ENCODE measurements at regions not wholly inside any gene's neighbourhood (a gene's known extent, or its start where the extent isn't known, plus 50 kb on each side); places are given as distances from the start of the nearest gene placed in this dataset.
"Not testable (repeated sequence)": the region's sequence is repeated elsewhere in the genome, so short reads cannot be mapped to it uniquely, and the experiment has no call there.

DNA sequence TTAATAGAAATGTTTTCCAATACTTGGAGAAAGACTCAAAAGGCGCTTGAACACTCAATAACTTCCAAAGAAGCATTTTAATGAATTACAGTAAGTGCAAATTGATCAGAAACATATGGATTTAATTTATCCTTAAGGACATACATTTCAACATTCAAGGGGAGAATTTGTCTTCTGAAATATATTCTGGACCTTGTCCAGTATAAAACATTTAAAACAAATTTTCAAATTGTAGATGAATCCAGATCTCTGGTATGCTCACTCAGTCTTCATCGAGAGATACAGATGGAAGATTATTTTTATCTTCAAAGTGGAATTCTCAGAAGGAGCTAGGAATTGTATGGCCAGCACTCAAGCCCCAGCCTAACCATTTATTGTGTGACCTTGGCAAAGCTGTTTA lies 310.4 kb downstream of the ZNF674 start:
- DNase-seq (ENCODE audit: low read depth), result no peak

DNA sequence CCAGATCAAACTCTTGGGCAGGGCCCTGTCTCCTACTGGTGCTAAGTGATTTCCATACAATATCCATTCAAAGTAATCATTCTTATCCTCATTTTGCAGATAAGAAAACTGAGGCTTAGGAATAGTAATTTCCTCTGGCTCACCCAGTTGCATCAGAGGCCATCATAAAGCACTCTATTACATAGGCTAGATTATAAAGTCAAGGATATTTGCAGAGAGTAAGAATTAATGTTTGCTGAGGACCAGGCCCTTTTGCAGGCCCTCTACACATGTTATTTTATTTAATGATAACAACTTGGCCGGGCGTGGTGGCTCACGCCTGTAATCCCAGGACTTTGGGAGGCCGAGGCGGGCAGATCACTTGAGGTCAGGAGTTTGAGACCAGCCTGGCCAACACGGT lies 316.8 kb downstream of the ZNF674 start:
- no peak for DNase-seq (ENCODE audit: low read depth)

DNA sequence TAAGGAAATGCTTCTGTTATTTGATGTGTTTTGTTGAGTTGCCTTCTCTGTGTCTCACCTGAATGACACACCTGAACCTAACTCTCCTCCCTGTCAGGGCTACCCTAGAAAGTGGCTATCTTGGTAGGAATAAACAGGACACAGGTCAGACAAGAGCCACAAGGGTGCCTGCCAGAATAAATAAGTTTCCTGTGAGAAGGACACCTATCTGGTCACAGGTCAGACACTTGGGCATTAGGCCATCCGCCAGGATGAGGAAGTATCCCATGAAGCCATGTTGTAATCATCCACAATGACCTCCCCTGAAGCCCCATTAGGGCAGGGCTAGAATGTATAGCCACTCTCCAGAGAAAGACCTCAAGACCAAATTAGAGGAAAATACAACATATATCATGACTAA lies 318.8 kb downstream of the ZNF674 start:
- DNase-seq (ENCODE audit: low read depth), result no peak

DNA sequence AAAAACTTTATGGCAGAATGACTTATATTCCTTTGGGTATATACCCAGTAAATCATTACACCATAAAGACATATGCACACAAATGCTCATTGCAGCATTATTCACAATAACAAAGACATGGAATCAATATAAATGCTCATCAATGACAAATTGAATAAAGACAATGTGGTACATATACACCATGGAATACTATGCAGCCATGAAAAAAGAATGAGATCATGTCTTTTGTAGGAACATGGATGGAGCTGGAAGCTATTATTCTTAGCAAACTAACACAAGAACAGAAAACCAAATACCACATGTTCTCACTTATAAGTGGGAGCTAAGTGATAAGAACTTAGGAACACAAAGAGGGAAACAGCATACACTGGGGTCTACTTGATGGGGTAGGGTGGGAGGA lies 321.7 kb downstream of the ZNF674 start:
- DNase-seq (ENCODE audit: low read depth), result not testable (repeated sequence)

DNA sequence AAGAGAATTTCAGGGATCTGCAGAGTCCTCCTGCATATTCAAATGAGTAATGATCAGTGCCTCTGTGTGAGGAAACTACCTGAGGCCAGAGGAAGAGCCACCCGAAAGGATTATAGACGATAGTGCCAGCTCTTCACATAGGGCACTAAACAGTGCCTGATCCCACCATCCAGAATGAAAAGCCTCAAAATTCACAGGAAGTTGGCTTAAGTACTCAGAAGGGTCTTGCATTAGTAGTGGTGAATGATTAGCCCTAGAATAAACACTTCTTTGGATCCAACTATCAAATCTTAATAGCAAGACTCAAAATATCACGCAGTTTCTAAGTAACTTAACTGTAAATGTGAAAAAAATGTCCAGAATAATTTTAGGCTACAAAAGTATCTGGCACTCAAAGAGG lies 324.4 kb downstream of the ZNF674 start:
- DNase-seq (ENCODE audit: low read depth), result no peak

DNA sequence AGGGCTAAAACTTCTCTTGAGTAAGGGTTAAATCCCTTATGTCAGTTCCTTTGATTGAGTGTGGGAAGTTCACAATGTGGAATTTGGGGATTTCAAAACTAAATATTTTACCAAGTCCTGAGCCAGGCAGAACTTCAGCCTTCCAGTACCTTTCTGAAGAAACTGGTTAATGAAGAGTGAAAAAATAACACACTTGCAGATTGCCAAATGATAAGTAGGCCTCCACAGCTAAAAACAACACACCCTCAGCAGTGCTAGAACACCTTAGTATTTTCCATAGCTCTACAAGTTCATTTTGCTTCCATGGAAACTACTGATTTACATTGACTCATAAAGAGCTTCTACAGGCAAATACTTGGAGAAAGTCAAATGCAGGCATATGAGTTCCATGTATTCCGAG lies 326.8 kb downstream of the ZNF674 start:
- DNase-seq (ENCODE audit: low read depth), result no peak

DNA sequence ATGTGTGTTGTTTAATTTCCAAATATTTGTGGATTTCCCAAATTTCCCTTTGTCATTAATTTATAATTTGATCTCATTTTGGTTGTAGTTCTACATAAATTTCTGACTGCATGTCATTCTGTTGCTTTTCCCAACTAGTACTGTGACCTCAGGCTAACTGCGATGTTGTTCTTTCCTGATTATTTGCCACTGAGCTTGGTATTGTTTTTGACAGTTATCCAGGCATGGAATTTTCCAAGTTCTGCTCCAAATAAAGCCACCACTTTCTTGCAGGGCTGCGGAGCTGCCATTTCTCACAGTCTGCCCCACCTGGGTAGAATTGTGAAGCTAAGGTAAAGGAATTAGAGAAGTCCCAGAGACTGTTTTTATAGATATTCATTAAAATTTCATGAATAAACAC lies 328.8 kb downstream of the ZNF674 start:
- no peak for DNase-seq (ENCODE audit: low read depth)

DNA sequence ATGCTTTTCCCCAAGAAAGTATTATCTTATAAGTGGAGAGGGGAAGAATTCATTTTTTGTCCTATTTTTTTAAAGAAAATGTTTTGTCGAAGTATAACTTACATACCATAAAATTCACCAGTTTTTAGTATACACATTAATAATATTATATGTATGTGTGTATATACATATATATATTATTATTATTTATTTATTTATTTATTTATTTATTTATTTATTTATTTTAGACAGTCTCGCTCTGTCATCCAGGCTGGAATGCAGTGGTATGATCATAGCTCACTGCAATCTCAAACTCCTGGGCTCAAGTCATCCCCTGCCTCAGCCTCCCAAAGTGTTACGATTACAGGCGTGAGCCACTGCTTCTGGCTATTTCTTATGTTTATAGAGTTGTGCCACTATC lies 334.1 kb downstream of the ZNF674 start:
- no peak for DNase-seq (ENCODE audit: low read depth)

DNA sequence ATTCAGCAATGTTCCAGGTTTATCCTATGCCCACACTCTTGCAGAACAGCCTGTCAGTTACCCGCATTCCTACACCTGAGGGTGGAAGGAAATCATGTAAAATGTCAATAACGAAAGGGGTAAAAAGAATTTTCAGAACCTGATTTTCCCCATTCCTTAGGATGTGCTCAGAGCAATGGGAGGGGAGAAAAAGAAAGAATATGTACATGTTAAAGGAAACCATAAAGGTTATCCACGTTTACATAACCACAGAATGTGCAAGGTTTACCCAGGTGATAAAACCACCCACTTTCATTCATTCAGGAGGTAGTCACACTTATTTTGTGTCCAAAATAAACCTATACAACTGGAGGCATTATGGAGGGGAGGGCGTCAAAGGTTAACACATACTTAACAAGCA lies 335.5 kb downstream of the ZNF674 start:
- no peak for DNase-seq (ENCODE audit: low read depth)

DNA sequence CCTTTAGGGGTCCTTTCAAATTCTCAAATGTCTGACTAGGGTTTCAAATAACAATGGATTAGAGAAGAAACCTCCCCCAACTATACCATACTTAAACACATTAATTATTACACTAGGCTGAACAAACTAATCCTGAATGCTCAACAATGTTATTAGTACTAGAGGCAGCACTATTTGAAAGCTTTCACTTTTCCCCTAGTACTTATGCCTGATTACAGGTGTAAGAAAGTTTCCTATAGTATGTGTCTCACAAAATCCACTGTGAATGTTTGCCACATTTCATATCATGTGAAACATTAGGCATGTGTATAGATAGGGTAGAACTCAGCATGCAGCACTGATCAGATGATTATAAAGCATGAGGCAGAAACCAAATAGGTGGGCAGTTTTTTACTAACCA lies 336.2 kb downstream of the ZNF674 start:
- DNase-seq (ENCODE audit: low read depth), result no peak

DNA sequence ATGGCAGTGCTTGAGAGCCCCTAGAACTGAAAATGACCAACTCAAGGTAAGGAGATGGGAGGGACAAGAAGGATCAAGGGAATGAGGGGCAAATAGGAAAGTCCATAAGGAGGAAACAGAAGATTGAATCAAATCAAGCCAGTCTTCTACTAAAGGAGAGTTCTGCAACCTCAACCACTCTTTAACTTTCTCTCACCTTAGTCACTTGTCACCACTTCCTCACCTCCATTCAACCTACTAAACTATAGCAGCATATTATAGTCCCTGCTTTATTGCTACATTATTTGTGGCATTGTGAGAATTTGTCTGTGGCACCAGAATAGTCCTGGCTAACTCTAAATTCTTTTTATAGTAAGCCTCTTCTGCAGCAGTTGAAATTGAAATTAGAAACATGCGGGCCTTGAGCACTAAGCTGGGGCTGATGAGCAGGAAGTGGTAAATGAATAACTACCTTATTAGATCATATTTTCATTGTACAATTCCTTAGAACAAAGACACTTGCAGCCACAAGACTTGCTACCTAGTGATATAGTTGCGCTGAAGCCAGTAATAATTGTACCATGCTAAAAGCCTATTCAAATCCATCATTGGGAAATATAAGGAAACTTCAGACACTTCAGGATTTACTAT lies 336.9 kb downstream of the ZNF674 start:
- DNase-seq (ENCODE audit: low read depth), result peak; percentile 60

DNA sequence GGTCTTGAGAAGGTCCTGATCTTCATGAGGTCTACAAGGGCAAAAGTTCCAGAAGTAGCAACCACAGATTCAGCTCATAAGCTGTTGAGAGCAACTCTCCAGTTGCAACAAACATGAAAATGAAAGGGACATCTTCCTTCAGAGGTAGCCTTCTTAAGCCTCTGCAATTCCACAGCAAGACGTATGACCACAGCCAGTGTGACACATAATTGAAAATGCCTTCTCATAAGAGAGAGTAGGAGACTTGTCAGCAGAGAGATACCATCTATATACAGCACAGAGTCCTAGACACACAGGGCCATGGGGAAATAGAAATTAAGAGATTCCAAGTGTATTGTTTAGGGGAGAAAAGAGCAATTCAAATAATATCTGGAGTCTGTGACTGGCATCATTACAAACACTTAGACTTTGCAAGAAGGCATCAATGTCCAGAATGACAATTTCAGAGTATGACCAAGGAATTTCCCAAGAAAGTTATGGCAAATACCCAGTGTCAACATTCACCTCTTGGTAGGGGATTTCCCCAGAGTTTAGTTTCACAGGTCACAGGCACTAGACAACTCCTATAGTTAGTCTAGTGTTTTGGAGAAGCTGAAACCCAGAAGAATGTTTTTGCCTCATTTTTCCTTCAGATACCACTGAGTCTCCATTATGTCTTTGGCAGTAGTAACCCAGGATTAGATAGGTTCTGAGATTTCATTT lies 340.3 kb downstream of the ZNF674 start:
- DNase-seq (ENCODE audit: low read depth), result no peak

DNA sequence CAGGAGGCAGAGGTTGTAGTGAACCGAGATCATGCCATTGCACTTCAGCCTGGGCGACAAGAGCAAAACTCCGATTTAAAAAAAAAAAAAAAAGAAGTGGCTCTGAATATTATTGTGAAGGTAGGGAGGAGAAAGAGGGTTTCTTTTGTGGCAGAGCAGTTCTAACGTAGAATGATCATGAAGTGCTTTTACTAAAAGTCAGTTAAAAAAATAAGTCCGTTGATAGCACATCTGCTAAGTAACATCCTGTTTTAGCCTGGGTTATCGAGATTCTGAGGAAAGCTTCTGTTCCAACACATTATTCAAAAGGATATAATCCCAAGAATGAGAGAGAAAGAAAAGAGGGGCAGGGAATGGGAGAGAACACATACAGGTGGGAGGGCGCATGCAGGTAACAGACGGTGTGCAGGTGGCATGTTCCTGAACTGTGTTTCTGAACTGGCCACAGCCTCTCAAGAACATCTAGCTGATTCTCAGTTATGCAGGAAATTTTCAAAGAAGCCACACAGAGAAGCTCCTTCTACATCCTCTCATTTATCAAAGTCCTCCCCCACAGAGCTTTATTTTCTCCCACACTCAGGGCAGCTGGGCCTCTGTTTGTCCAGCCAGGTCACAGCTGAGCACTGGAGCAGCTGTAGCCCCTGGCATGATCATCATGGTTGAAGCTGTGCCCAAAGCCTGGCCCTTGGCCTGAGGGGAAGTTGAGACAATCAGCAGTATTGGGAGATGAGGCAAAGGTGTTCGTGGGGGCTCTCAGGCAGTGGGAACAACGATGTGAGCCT lies 342.3 kb downstream of the ZNF674 start:
- peak; percentile 83 for DNase-seq (ENCODE audit: low read depth)

DNA sequence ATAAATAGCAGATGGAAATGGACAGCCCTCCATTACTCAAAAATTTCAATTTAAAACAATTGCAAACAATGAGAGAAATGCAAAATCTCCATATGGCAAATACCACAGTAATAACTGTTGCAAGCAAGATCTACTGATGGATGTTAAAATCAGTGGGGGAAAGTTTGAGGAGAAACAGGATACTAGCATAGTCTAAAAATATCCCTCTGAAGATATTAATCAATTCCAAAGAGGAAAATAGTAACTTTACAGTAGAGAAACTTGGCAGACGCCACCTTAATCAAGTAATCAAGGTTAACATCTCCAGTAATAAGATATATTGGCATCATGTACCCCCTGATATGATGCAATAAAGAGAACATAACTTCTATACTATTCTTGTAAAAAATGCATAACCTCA lies 344.8 kb downstream of the ZNF674 start:
- no peak for DNase-seq (ENCODE audit: low read depth)

DNA sequence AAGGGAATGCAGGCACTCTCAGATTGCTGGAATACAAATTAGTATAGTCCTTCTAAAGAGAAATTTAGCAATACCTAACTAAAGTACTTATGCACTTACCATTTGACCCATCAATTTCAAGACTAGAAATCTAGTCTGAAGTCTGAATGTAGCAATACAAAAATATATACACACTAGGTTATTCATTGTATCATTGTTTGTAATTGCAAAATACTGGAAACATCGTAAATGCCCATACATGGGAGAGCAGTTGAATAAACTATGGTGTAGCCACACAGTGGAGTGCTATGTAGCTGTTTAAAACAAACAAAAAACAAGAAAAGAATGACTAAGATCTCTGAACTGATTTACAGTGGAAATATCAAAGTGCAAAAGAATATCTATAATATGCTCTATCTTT lies 346.4 kb downstream of the ZNF674 start:
- DNase-seq (ENCODE audit: low read depth), result no peak

DNA sequence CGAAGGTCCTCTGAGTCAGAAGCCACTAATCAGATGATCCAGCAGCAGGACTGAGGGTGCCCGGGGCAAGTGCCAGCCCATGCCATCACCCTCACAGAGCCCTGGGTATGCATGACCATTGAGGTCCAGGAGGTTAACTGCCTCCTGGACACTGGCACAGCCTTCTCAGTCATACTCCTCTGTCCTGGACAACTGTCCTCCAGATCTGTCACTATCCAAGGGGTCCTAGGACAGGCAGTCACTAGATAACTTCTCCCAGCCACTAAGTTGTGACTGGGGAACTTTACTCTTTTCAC lies 358.5 kb downstream of the ZNF674 start:
- not testable (repeated sequence) for DNase-seq (ENCODE audit: low read depth)

DNA sequence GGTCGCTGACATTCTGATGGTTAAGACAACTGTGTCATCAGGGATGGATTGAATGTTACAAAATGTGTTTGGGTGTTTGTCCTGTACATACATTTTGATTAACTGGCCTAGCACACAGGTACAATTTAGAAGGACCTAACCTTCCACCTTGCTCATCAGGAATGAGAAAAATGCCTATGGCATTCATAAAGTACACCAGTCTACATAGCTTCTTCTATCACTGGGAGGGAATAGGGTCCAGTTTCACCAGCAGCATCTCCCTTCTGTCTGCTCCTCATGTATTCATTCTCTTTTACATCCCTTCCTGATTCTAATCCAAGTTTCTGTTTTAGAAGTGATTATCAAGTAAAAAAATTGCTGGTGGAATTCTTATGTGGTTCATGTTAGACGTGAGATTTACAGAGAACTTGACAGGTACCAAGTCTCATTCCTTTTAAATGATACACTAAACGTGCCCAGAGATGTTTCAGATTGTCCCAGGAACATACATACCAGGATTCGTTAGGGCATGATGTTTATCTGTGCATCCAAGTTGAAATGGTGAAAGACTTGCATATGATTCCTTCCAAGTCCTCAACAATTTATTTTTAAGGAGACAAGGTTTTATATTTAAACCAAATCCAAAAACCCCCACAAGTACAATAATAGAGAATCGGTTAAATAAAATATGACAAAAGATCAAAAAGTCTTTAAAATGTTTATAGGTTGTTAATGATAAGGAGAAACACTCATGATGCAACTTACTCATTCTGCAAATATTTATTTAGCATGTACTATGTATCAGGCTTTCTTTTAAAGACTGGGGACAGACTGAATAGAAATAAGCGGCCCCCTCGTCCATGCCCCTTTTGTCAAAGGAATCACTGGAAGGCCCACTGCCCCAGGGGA lies 359.1 kb downstream of the ZNF674 start:
- no peak for DNase-seq (ENCODE audit: low read depth)

DNA sequence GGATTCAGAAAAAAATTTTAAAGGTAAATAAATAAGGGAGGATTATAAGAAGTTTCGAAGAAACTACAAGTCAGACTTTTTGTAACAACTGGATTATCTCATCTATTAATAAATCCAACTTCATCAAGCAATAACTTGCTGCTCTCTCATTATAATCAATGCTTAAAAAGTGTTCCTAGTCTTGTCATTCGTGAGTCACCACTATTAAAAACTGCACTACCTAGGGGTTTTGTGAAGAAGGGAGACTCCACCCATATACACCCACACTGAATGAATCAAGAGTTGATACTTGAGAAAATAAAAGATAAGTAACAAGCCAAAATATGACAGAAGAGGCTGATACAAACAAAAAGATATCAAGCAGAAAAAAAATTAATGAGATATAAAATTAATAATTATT lies 360.5 kb downstream of the ZNF674 start:
- DNase-seq (ENCODE audit: low read depth), result no peak

DNA sequence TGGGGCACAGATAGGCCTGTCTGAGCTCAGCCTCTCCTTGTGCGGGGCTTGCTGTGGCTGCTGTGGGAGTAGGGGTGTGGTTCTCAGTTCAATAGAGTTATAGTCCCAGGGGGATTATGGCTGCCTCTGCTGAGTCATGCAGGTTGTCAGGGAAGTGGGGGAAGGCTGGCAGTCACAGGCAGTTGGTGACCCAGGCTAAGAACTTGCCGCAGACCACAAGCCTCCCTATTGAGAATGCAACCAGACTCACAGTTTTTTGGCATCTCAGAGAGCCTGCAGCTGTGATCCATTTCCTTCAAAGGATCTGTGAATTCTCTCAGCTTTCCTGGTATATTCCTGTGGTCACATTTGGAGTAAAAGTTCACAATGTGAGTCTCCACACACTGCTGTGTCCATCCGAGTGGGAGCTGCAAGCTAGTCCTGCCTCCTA lies 364.9 kb downstream of the ZNF674 start:
- peak; percentile 94 for DNase-seq (ENCODE audit: low read depth)

DNA sequence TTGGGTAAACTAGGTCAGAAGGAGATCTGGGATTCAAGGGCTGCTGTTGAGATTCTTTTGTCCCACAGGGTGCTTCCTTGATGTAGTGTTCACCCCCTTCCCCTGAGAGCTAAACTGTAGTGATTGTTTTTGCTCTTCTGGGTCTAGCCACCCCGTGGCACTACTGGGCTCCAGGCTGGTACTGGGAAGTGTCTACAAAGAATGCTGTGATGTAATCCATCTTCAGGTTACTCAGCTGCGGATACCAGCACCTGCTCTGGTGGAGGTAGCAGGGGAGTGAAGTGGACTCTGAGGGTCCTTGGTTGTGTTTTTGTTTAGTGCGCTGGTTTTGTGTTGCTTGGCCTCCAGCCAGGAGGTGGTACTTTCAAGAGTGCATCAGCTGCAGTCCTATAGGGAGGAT lies 365.5 kb downstream of the ZNF674 start:
- DNase-seq (ENCODE audit: low read depth), result no peak

DNA sequence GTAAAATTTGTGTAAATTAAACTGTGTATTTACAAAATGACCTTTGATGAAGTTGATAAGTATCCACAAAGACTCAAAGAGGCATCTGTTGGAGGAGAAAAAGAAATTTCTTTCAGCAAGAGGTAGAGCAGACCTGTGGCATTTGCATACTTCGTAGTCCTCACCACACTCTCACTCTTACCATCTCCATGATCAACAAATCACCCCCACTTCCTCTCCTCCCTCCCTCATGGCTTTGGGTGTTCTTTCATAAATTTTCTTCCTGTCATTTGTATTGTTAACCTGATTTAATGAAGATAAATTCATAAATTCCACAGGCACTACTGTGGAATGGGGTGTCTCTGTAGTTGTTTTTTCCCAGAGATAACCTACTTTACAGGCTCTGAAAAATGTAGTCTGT lies 366.5 kb downstream of the ZNF674 start:
- DNase-seq (ENCODE audit: low read depth), result no peak

DNA sequence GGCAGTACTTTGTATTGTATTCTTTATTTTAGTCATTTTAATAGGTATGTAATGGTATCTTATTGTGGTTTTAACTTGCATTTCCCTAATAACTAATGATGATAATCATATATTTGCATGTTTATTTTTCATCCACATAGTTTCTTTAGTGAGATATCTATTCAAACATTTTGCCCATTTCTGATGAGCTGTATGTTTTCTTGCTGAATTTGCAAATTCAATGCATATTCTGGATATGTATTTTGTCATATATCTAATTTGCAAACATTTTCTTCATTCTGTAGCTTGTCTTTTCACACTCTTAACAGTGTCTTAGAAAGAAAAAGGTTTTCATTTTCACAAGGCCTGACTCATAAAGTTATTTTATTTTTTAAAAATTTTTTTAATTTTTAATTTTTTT lies 372.1 kb downstream of the ZNF674 start:
- no peak for DNase-seq (ENCODE audit: low read depth)
